ENCODE measurements at regions not wholly inside any gene's neighbourhood (a gene's known extent, or its start where the extent isn't known, plus 50 kb on each side); places are given as distances from the start of the nearest gene placed in this dataset.
"Not testable (repeated sequence)": the region's sequence is repeated elsewhere in the genome, so short reads cannot be mapped to it uniquely, and the experiment has no call there.

DNA sequence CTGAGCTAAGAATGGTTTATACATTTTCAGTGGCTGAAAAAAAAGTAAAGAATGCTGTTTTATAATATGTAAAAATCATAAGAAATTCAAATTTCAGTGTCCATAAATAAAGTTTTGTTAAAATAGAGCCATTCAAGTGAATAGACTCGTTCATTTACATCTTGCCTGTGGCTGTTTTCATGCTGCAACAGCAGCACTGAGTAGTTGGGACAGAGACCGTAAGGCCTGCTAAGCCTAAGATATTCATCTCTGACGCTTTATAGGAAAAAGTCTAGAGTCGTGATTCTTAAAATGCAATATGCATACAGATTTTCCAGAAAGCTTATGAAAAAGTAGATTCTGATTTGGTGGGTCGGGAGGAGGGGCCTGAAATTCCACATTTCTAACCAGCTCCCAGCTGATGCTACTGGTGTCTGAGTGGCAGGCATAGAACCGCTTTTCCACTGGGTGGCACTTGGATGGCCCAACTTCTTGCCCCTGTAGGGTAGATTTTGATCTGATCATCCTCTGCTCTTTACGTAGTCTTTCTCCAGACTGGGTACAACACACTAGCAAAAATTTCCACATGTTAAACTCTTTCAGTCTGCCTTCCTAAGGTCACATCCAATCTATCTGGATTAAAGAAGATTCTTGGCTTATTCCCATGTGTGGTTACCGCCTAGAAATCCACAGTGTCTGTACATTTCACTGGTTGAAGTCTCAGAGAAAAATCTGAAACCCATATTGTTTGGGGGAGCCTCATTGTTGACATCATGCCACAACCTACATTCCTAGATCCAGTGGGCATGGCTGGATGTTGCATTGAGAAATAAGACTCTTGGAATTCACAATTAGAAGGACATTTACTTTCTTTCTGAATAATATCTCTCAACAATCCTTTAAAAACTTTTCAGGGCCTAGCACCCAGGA, 151.2 kb downstream of the C12orf75 start:
- no peak for DNase-seq (ENCODE audit: low spot score)

DNA sequence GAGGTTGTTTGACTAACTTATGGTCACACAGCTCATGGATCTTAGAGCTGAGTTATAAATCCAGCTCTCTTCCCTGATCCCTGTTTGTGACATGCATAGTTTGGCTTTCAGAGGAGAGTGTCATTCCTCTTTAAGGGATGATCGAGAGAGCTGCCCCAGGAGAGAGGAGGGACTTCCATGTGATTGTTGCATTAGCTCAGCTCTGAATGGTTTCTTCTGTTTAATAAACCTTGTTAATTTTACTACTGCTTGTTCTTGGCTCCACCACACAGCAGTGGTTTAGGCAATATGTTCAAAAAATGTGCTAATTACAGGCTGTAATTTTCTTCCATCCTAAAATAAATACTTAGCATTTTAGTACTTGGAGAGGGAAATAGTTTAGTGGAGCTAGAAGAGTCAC, 152.5 kb downstream of the C12orf75 start:
- no peak for DNase-seq (ENCODE audit: low spot score)

DNA sequence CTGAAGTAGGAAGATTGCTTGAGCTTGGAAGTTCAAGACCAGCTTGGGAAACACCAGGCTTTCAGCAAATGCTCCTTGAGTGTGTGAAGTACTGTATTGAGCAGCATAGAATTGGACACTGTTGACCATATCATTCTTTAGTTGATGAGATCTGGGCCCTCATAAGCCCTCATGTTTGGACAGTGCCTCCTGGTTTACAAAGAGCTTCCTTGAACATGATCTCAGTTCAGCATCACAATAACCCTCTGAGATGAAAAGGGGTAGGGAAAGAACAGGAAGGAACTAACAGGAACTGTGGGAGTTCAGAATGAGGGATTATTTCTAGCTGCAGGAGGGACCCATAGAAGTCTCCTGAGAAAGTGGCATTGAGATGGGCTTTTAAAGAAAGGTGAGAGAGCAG, 153.2 kb downstream of the C12orf75 start:
- DNase-seq (ENCODE audit: low spot score) = no peak

DNA sequence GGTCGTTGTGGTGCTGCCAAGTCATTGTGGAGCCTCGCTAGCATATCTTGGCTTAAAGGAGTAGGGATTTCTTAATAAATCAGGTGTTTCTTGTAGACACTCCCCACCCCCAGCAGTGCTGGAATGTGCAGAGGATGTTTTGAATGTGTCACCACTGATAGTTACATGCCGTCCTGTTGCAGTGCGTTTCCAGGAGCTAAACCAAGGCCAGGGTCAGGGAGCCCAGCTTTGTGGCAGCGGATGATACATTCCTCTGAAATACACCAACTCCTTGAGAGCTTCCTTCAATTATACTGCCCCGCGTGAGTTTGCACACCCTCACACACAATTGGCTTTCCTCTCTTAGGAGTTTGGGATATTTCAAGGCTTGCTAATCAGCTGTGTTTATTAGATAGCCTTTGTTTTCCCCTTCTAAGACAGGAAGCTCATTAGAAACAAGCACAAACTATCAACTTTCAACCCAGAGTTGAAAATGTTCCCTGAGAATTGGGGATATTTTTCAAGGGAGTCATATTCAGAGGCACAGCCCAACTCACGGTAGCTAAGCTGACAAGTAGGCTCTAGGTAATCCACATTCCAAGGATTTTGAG, 154.9 kb downstream of the C12orf75 start:
- peak; percentile 88 for DNase-seq (ENCODE audit: low spot score)

DNA sequence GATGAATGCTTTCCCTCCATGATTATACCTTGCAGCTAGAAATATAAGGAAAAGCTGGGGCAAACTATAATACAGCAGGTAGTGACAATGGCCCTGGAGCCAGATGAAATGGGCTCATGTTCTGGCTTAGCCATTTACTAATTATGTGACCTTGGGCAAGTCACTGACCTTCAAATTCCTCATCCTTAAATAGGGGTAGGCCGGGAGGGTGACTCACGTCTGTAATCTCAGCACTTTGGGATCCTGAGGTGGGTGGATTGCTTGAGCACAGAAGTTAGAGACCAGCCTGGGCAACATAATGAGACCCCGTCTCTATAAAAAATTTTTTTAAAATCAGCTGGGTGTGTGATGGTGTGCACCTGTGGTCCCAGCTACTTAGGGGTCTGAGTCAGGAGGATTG, 155.4 kb downstream of the C12orf75 start:
- peak; percentile 36 for DNase-seq (ENCODE audit: low spot score)

DNA sequence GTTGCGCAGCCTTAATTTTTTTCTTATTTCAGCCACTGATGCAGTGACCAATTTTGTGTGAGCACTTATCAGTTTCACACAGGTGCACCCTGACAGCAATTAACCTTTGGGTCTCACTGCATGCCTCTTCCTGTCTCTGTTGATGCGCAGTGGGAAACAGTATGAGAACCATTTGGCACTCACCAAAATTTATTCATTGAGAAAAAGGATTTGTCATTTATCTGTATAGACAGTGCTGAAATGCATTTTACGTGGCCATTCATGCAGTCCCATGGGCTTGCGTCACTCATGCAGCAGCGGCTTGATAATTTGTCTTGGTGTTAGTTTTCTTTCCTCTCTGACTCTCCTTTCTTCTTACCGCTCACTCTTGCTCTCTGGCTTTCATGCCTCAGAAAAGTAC, 157.5 kb downstream of the C12orf75 start:
- no peak for DNase-seq (ENCODE audit: low spot score)

DNA sequence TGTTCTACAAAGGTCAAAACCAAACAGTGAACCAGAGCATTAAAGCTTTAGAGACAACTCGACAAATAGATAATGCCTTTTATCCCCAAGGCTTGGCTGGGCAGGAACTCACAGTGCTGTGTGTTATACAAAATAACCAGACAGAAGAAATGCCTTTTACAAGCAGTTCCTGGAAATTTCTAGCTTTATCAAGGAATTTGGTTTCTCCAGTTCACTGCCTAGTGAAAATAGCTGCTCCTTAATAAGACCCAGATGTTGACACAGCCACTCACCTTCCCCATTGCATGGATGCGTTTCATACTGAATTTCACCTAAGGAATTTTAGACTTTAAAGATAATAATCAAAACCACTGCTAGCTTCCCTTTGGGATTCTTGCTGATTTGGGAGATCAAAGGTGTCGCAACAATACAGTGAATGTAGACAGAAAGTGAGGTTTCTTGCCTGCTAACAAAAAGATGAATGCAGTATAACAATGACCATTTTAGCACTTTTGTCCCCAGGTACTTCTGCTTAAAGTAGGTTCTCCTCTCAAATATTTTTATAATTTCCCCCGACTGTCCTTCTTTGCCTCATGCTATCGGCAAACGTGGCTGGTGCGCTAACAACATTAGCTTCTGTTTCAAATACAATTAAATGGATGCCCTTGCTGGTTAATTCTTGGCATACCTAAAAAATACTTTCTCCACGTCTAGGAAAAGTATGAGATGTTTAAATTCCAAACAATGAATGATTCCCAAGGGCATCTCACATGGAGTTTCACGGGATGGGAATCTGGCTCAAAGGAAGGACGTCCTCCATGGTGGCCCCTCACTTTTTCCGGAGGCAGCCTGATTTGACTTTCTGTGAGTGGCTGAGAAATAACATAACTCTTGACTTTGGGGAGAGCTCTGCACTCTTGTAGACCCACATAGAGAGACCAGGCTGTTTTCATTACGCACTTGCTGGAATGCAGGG, 162.4 kb downstream of the C12orf75 start:
- DNase-seq (ENCODE audit: low spot score) = peak; percentile 17

DNA sequence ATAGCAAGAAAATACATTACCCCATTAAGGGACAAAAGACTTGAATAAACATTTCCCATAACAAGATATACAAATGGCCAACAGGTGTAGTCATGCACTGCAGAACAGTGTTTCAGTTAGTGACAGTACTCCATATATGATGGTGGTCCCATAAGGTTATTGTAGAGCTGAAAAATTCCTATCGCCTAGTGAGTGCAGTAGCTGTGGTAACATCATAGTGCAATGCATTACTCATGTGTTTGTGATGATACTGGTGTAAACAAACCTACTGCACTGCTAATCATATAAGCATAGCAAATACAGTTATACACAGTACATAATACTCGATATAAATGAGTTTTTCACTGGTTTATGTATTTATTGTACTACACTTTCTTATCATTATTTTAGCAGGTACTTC, 168.7 kb downstream of the C12orf75 start:
- DNase-seq (ENCODE audit: low spot score) = no peak

DNA sequence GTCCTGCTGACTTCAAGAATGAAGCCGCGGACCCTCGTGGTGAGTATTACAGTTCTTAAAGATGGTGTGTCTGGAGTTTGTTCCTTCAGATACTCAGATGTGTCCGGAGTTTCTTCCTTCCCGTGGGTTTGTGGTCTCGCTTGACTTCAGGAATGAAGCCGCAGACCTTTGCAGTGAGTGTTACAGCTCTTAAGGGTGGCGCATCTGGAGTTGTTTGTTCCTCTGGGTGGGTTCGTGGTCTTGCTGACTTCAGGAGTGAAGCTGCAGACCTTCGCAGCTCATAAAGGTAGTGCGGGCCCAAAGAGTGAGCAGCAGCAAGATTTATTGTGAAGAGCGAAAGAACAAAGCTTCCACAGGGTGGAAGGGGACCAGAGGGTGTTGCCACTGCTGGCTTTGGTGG, 170.2 kb downstream of the C12orf75 start:
- not testable (repeated sequence) for DNase-seq (ENCODE audit: low spot score)

DNA sequence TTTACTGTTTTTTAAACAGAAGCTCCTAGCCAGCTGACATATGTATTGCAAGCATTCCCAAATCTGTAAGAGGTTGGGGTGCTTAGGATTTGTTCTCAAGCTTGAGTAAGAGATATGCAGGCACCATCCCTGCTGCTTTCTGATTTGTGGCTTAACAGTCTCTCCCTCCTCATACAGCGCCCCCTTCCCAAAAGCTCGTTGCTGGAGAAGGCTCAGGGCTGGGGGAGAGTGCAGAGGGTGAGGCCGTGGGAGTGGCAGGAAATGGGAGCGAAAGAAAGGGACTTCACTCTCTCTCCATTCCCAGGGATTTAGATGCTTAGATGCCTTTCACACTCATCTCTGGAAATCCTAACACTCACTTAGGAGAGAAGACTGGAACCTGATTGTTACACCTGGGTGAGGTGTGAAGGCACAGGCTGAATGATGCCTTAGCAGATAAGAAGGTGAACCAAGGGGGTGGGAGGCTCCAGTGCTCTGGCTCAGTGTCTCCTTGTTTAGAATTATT, 172.0 kb downstream of the C12orf75 start:
- no peak for DNase-seq (ENCODE audit: low spot score)

DNA sequence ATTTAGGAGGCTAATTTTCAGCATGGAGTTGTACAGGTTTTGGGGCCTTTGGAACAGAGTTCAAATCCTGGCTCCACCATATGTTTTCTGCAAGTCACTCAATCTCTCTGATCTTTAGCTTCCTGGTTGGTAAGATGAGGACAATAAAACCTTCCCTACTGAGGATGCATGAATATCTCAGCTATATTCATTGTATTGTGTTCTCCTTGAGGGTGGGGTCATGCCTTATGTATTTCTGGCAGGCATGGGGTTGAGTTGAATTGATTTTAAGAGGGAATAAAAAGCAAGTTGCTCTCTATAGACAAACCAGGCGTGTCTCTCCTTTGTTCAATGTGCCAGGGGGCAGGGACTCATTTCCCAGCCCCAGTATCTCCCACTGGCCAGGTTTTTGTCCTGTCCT, 173.1 kb downstream of the C12orf75 start:
- no peak for DNase-seq (ENCODE audit: low spot score)

DNA sequence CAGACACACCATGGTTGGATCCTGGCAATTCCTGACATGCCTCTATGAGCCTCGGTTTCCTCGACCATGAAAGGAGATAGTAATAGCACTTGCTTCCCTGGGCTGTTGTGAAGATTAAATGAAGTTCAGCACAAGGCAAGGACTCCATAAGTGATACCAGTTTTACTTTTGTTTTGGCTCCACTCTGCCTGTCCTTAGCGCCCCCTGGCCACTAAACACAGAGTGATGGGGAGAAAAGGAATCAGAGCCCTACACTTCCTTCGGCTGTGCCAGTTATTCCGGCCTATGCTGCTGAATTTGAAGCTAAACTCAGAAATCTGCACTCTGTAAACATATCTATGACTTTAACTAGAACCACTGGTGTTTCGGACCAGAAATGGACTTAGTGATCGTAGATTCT, 173.8 kb downstream of the C12orf75 start:
- no peak for DNase-seq (ENCODE audit: low spot score)

DNA sequence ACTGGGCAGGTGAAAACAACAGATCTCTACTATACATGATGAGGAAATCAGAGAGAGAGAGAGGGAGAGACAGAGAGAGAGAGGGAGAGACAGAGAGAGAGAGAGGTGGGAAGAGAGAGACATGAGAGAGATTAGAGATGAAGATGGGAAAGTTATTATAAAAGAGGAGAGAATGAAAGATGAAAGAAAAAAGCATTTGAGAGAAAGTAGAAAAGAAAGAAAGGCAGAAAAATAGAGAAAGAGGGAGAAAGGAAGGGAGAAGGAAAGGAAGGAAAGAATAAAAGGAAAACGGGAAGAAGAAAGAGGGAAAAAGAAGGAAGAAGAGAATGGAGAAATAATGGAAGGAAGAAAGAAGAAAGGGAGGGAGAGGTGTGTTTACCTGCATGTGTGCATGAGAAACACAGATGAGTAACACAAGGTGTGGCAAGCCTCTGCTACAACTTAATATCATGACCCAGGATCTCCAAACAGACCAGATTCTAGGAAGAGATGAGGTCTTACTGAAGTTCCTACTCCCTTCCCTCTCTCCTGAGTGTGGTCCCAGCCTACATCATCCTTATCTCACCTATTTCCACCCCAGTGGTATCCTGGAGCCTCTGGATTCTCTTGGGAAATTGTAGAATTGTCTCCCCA, 176.3 kb downstream of the C12orf75 start:
- DNase-seq (ENCODE audit: low spot score) = no peak

DNA sequence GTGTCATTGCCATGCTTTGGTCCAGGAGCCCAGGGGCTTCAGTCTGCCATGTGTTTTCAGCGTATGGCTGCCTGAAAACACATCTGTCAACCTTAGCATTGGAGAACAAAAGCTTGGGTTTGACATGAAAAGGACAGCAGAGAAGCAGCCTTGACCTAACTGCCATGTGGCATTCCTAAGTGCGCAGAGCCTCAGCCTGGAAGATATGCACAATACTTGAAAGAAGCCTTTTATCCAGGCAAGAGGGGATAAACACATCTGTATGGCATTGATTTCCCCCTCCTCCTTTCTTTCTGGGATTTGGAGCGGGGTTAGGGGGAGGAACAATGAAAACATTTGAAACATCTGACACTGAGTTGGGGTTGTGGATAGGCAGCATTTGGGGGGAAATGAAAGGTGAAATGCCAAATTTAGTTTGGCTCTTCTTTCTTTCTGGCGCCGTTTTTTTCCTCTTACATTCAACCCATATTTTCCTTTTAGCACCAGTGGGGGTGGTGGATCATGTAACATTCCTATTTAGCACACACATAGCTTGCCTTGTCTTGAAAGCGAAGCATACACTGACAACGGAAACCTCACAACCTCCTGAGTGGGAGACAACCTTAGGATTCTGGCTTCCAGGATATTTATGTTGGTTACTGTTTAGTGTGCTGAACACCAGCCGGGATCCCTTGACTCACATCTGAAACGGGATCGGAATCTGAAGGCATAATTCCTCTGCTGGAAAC, 177.0 kb downstream of the C12orf75 start:
- DNase-seq (ENCODE audit: low spot score) = no peak

DNA sequence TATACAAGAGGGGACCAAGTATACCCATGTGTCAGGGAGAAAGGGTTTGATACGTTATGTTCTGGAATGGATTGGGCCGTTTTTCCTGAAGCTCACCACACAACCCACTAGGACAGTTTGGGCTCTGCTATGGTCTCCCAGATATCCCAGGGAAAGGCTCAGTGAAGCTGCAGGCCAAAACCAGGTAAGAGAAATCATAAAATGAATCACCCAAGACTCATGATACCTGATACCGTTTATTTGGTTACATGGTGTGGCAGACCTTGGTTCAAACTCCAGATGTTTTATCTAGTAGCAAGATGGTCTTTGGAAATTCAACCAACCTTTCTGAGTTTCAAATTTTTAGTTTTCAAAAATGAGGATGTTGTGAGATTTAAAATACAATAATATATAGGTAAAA, 177.6 kb downstream of the C12orf75 start:
- DNase-seq (ENCODE audit: low spot score) = no peak

DNA sequence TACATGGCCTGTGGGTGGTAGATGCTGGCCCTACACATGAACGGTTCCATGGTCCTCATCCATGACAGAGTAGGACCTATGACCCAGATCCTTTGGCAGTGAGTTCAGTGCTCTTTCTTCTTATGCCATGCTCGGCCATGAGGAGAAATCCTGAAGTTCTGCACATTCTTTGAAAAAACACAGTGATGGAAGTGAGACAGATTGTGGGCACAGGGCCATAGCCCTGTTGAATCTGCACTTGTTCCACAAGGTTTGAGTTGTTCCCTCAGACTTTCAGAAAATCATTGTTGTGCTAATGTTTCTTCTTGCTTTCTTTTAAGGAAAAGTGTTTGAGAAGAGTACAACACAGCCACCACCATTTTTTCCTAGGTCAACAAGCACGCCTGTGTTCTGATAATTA, 180.0 kb downstream of the C12orf75 start:
- DNase-seq (ENCODE audit: low spot score) = no peak

DNA sequence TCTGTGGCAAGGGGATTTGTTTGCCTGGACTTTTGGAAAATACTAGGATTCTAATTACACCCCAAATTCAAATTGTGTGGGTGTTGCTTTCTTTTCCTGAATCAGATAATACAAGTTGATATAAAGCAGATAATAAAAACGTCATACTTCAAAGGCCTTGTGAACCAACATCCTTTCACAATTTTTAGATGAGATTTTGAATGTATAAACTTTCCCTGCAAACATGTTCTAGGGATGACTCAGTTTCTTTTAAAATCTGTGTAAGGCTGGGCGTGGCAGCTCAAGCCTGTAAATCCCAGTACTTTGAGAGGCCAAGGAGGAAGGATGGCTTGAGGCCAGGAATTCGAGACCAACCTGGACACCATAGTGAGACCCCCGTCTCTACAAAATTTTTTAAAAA, 182.4 kb downstream of the C12orf75 start:
- DNase-seq (ENCODE audit: low spot score) = not testable (repeated sequence)

DNA sequence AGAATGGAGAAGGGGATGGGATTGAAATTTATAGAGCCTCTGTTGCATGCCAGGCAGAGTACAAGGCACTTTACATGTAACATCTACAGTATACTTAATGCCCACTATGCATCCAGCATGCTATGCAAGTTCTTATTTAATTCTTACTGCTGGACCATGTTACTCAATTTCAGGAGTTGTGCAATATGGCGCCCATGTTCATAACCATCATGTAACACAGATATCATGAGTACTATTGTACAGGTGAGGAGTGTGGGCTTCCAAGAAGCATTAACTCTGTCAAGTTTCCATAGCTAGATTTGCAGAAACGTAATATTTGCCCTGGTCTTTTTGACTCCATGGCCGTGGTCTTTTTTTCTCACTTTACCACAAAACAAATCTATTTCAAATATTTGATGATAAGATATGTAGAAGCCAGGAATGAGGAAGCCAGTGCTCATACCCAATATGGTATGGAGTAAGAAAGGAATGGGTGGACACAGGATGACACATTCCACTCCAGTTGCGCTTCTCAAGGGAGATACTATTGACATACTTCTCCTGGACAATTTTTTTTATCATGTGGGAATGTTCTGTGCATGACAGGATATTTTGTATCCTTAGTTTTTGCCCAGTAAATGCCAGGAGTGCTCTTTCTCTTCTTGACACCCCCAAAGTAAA, 191.8 kb downstream of the C12orf75 start:
- DNase-seq (ENCODE audit: low spot score) = peak; percentile 25

DNA sequence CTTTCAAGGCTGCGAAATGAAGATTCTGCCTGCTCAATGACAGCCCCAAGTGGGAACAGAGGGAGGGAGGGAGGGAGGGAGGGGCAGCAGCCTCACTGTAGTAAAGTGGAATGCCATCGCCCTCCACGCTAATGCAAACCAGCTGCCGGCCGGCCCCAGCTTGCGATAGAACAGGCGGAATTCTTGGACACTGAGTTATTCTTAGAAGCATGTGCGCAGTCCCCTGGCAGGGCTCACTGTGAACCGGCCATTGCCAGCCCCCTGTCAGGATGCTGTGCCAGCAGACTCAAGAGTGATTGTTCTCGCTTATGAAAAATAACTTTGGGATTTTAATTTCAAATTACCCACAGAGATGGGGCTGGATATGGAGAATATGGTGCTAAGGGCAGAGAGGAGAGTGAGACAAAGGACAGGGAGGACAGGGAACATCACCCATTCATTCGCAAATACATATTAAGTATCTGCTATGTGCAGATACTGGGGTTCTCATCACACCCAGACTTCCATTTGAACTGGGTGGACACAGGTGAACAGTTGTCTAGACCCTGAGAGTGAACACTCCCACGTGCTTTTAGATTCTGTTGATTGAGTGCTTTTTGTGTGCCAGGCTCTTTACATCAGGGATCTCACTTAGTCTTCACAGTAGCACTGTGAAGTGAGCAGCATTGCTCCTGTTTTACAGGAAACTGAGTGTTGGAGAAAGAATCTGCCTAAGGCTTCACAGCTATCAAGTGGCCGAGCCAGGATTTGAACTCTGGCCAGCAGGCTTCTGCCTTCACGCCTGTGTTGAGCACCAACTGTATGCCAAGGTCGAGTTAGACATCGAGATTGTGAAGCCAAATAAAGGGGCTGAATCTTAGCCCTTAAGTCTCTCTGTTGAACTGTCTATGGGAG, 192.9 kb downstream of the C12orf75 start:
- peak; percentile 13 for DNase-seq (ENCODE audit: low spot score)

DNA sequence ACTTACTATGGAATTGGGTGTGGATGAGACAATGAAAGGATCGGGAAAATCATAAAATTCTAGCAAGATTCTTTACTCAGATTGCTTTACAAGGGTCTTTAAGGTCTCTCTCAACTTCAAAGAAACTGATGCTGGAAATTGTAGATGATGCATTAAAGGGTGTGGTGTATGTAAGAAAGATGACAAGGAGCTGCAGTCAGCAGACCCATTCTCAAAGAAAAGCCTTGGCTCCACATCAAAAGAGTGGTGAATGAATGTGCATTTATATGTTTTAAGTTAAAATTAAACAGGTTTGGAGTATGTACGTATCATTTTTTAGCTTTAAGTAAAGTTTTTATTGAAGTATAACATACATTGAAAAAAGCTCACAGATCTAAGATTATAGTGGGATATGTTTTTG, 194.5 kb downstream of the C12orf75 start:
- DNase-seq (ENCODE audit: low spot score) = no peak
